GM12891 (cell line): ENCODE measurements at regions not wholly inside any gene's neighbourhood (a gene's known extent, or its start where the extent isn't known, plus 50 kb on each side); places are given as distances from the start of the nearest gene placed in this dataset.
"Not testable (repeated sequence)": the region's sequence is repeated elsewhere in the genome, so short reads cannot be mapped to it uniquely, and the experiment has no call there.

ENCODE experiments used
- DNase-seq: peaks from one replicate; pipeline ENCODE4 v3.0.0; 2011; ENCODE audit warnings: low spot score; ENCODE audit not compliant: insufficient read length
- FAIRE-seq: peaks from 2 replicates; lab custom pipeline; 2011; peaks lifted over from hg19 to GRCh38; lab: Jason Lieb, UNC
- PAX5 ChIP-seq: IDR thresholded peaks from 2 replicates; pipeline ENCODE4 v1.6.1; 2011; ENCODE audit warnings: low read length, moderate library complexity, mild to moderate bottlenecking; ENCODE audit not compliant: insufficient read depth, severe bottlenecking
- POLR2AphosphoS5 ChIP-seq: IDR thresholded peaks from 2 replicates; pipeline ENCODE4 v1.6.1; 2011; ENCODE audit warnings: low read depth, low read length, control low read depth
- SPI1 ChIP-seq: IDR thresholded peaks from 2 replicates; pipeline ENCODE4 v1.6.1; 2011; ENCODE audit warnings: low read depth, low read length, control low read depth
- TAF1 ChIP-seq: IDR thresholded peaks from 2 replicates; pipeline ENCODE4 v1.6.1; 2011; ENCODE audit warnings: low read depth, low read length, control low read depth

- DNase-seq, result no peak
- FAIRE-seq, result no peak
- TF ChIP-seq TAF1 (no peak), PAX5 (no peak), SPI1 (no peak), POLR2AphosphoS5 (no peak)
These were observed 84.0 kb upstream of the XAGE2 start for GRCh38 chrX:52284865-52285264.

DNA sequence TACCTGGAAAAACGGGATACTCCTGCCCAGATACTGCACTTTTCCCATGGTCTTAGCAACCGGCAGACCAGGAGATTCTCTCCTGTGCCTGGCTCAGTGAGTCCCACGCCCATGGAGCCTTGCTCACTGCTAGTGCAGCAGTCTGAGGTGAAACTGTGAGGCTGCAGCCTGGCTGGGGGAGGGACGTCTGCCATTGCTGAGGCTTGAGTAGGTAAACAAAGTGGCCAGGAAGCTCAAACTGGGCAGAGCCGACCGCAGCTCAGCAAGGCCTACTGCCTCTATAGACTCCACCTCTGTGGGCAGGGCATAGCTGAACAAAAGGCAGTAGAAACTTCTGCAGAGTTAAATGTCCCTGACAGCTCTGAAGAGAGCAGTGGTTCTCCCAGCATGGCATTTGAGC, 69.9 kb upstream of the XAGE2 start:
- not testable (repeated sequence) for DNase-seq, FAIRE-seq

GRCh38 chrX:52308532-52308931, 60.3 kb upstream of the XAGE2 start:
- not testable (repeated sequence) for FAIRE-seq

More at GRCh38 chrX:52308532-52308931, 60.3 kb upstream of the XAGE2 start:
- not testable (repeated sequence) for DNase-seq
